H1 (cell line): ENCODE measurements at regions not wholly inside any gene's neighbourhood (a gene's known extent, or its start where the extent isn't known, plus 50 kb on each side); places are given as distances from the start of the nearest gene placed in this dataset.

ENCODE experiments used
- CHD7 ChIP-seq: fragments of 300-600 bp; sonication (generic); IDR thresholded peaks from 2 replicates; pipeline ENCODE4 v1.7.1; 2012; ENCODE audit warnings: low read length, moderate library complexity, mild to moderate bottlenecking, inconsistent platforms; ENCODE audit not compliant: insufficient replicate concordance
- SAP30 ChIP-seq: fragments of 300-600 bp; sonication (generic); IDR thresholded peaks from 2 replicates; pipeline ENCODE4 v1.7.1; 2012; ENCODE audit warnings: low read length, moderate library complexity, mild to moderate bottlenecking, inconsistent platforms; ENCODE audit not compliant: insufficient read depth, insufficient replicate concordance

GRCh38 chr12:17550011-17550410 is 540.0 kb downstream of the RERGL start (continued):
- TF ChIP-seq CHD7 (no peak), SAP30 (no peak)
